ENCODE measurements at regions not wholly inside any gene's neighbourhood (a gene's known extent, or its start where the extent isn't known, plus 50 kb on each side); places are given as distances from the start of the nearest gene placed in this dataset.

GRCh38 chr9:14560194-14560593 is 133.0 kb downstream of the ZDHHC21 start:
- no peaks in the 10 kb centered on the region for H3K27me3 Mint-ChIP-seq (ENCODE audit: insufficient read depth, low read depth, poor library complexity)

More at GRCh38 chr9:14560194-14560593, 133.0 kb downstream of the ZDHHC21 start:
- H3K9me2 ChIP-seq (ENCODE audit: insufficient read depth) = peaks cover 7% of the 10 kb centered on the region; the same call in 1 of the 2 replicates
- TF ChIP-seq, protein P1, sequence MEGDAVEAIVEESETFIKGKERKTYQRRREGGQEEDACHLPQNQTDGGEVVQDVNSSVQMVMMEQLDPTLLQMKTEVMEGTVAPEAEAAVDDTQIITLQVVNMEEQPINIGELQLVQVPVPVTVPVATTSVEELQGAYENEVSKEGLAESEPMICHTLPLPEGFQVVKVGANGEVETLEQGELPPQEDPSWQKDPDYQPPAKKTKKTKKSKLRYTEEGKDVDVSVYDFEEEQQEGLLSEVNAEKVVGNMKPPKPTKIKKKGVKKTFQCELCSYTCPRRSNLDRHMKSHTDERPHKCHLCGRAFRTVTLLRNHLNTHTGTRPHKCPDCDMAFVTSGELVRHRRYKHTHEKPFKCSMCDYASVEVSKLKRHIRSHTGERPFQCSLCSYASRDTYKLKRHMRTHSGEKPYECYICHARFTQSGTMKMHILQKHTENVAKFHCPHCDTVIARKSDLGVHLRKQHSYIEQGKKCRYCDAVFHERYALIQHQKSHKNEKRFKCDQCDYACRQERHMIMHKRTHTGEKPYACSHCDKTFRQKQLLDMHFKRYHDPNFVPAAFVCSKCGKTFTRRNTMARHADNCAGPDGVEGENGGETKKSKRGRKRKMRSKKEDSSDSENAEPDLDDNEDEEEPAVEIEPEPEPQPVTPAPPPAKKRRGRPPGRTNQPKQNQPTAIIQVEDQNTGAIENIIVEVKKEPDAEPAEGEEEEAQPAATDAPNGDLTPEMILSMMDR (conservative IDR thresholded peaks at IDR 0.05; ENCODE audit: low read depth in 2 of 2) = no peak
- TF ChIP-seq NANOG (IDR thresholded peaks at IDR 0.05; ENCODE audit: borderline replicate concordance) (no peak), ZNF331 (CRISPR knock-in tag; IDR thresholded peaks at IDR 0.05; ENCODE audit: low read depth) (no peak), REST (IDR thresholded peaks at IDR 0.05; ENCODE audit: unreplicated experiment) (no peak), EZH2 (IDR thresholded peaks at IDR 0.05; ENCODE audit: low read depth, unreplicated experiment) (no peak), POLR2AphosphoS5 (IDR thresholded peaks at IDR 0.05; ENCODE audit: low read depth) (no peak), STAT1 (IDR thresholded peaks at IDR 0.05; ENCODE audit: unreplicated experiment) (no peak), CREB1 (CRISPR knock-in tag; IDR thresholded peaks at IDR 0.05; ENCODE audit: low read depth) (no peak), JUNB (IDR thresholded peaks at IDR 0.05; ENCODE audit: unreplicated experiment) (no peak), EZH2phosphoT487 (IDR thresholded peaks at IDR 0.05; ENCODE audit: unreplicated experiment) (no peak), ZNF114 (CRISPR knock-in tag; IDR thresholded peaks at IDR 0.05) (no peak)
- TF ChIP-seq, protein P2, sequence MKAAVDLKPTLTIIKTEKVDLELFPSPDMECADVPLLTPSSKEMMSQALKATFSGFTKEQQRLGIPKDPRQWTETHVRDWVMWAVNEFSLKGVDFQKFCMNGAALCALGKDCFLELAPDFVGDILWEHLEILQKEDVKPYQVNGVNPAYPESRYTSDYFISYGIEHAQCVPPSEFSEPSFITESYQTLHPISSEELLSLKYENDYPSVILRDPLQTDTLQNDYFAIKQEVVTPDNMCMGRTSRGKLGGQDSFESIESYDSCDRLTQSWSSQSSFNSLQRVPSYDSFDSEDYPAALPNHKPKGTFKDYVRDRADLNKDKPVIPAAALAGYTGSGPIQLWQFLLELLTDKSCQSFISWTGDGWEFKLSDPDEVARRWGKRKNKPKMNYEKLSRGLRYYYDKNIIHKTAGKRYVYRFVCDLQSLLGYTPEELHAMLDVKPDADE (IDR thresholded peaks at IDR 0.05) = no peak
- TF ChIP-seq, protein P3, sequence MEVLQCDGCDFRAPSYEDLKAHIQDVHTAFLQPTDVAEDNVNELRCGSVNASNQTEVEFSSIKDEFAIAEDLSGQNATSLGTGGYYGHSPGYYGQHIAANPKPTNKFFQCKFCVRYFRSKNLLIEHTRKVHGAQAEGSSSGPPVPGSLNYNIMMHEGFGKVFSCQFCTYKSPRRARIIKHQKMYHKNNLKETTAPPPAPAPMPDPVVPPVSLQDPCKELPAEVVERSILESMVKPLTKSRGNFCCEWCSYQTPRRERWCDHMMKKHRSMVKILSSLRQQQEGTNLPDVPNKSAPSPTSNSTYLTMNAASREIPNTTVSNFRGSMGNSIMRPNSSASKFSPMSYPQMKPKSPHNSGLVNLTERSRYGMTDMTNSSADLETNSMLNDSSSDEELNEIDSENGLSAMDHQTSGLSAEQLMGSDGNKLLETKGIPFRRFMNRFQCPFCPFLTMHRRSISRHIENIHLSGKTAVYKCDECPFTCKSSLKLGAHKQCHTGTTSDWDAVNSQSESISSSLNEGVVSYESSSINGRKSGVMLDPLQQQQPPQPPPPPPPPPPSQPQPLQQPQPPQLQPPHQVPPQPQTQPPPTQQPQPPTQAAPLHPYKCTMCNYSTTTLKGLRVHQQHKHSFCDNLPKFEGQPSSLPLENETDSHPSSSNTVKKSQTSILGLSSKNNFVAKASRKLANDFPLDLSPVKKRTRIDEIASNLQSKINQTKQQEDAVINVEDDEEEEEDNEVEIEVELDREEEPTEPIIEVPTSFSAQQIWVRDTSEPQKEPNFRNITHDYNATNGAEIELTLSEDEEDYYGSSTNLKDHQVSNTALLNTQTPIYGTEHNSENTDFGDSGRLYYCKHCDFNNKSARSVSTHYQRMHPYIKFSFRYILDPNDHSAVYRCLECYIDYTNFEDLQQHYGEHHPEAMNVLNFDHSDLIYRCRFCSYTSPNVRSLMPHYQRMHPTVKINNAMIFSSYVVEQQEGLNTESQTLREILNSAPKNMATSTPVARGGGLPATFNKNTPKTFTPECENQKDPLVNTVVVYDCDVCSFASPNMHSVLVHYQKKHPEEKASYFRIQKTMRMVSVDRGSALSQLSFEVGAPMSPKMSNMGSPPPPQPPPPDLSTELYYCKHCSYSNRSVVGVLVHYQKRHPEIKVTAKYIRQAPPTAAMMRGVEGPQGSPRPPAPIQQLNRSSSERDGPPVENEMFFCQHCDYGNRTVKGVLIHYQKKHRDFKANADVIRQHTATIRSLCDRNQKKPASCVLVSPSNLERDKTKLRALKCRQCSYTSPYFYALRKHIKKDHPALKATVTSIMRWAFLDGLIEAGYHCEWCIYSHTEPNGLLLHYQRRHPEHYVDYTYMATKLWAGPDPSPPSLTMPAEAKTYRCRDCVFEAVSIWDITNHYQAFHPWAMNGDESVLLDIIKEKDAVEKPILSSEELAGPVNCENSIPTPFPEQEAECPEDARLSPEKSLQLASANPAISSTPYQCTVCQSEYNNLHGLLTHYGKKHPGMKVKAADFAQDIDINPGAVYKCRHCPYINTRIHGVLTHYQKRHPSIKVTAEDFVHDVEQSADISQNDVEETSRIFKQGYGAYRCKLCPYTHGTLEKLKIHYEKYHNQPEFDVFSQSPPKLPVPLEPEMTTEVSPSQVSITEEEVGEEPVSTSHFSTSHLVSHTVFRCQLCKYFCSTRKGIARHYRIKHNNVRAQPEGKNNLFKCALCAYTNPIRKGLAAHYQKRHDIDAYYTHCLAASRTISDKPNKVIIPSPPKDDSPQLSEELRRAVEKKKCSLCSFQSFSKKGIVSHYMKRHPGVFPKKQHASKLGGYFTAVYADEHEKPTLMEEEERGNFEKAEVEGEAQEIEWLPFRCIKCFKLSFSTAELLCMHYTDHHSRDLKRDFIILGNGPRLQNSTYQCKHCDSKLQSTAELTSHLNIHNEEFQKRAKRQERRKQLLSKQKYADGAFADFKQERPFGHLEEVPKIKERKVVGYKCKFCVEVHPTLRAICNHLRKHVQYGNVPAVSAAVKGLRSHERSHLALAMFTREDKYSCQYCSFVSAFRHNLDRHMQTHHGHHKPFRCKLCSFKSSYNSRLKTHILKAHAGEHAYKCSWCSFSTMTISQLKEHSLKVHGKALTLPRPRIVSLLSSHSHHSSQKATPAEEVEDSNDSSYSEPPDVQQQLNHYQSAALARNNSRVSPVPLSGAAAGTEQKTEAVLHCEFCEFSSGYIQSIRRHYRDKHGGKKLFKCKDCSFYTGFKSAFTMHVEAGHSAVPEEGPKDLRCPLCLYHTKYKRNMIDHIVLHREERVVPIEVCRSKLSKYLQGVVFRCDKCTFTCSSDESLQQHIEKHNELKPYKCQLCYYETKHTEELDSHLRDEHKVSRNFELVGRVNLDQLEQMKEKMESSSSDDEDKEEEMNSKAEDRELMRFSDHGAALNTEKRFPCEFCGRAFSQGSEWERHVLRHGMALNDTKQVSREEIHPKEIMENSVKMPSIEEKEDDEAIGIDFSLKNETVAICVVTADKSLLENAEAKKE (CRISPR knock-in tag; IDR thresholded peaks at IDR 0.05) = no peak
- Mint-ChIP-seq H3K36me3 (ENCODE audit: low read depth) (no peaks in the 10 kb centered on the region), H3K4me3 (no peak overlapping the region), H3K9me3 (no peaks in the 10 kb centered on the region; the same call in 2 of the 3 replicates), H3K27ac (no peak overlapping the region), H3K4me1 (peaks cover 18% of the 10 kb centered on the region)
- DNase-seq (ENCODE audit: low spot score) = no peak
- no peaks in the 10 kb centered on the region for H3F3A ChIP-seq (replicated peaks; ENCODE audit: low read depth)
- H3K79me2 ChIP-seq (replicated peaks; ENCODE audit: insufficient read depth) = no peaks in the 10 kb centered on the region
- no peaks in the 10 kb centered on the region for H3K36me3 ChIP-seq (ENCODE audit: insufficient read depth)
- H3K4me2 ChIP-seq = no peak overlapping the region
- peaks cover 11% of the 10 kb centered on the region for H3K4me1 ChIP-seq (ENCODE audit: insufficient read depth)
- no peak for ATAC-seq
- no peak overlapping the region for H2AFZ ChIP-seq
- no peak overlapping the region for H3K27ac ChIP-seq (ENCODE audit: low read depth)
- no peak overlapping the region for H3K4me3 ChIP-seq
- H4K20me1 ChIP-seq (replicated peaks; ENCODE audit: insufficient read depth) = no peaks in the 10 kb centered on the region
- no peaks in the 10 kb centered on the region for H3K27me3 ChIP-seq (ENCODE audit: insufficient read depth)
